ENCODE measurements at regions not wholly inside any gene's neighbourhood (a gene's known extent, or its start where the extent isn't known, plus 50 kb on each side); places are given as distances from the start of the nearest gene placed in this dataset.

DNA sequence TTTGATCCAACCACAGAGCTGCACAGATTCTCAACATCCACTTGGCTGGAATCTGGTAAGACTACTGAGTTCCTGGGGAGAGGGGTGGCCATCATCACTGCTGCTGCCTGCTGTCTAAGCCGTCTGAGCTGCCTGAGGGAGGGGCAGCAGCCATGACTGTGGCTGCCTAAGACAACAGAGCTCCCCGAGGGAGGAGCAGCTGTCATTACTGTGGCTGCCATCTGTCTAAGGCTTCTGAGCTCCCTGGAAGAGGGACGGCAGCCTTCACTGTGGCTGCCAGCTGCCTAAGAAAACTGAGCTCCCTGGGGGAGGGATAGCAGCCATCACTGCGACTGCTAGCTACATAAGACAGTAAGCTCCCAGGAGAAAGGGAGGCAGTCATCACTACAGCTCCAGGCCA lies 584.4 kb downstream of the NR4A2 start:
- DNase-seq = no peak

DNA sequence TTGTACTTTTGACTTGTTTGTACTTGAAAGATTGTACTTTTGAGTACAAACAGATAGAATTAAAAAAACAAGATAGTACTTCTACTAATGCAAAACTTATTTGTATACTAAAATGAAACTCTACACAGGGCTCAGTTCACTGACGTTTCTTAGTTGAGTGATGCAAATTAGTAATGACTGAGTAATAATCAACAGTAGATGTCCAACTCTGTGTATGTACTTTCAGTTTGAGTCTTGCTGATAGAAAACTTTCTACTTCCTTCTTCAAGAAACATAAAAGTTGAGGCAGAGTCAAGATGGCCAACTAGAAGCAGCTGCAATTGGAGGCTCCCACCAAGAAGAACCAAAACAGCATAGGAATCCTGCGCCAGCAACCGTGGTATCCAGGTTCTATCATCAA lies 585.0 kb downstream of the NR4A2 start:
- no peak for DNase-seq

DNA sequence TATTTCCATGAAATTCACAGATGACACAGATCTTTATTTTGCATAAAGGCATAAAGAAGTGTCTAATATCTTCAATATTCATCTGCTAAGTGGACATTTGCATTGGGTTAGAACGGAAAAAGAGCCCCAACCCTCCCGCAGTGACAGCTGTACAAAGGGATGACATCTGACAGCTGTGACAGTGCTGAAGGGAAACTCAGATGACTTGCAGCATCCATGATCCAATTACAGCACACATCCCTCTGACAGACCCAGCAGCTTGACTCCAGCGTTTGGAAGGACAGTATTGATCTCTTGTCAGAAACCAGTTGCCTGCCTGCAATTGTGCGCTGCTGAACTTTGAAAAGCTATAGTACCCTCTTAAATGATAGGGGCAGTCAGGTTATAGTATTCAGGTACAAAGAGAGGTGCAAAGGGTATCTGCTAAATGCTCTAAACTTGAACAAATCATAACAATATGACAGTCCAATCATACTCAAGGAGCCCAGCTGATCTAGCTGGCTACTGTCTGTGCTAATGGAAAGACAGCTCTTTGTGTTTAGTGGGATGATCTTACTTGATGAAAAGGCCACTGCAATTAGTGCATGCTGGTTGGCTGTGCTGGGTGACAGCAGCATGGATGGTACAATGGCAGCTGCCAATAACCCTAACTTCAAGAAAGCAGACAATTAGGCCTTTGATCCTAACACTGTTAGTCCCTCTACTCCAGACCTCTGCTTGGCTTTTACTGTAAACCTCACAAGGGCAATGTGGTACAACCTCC lies 599.2 kb downstream of the NR4A2 start:
- DNase-seq = peak; percentile 66

DNA sequence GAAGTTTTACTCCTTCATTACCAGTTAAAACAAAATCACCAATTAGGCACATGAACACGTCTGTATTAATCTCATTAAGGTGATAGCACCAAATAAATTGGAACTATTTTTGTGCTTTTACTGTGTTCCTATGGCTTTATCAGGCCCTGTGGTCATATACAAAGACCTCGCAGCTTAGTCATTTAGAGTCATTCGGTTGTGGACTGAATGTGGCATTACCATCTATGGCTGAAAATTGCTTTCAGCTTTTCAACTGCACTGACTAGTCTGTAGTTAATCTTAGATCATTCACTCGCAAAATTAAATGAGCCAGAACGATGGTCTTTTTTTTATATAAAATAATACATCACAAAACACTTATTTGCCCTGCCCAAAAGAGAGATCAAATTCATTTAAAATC lies 601.7 kb downstream of the NR4A2 start:
- DNase-seq = no peak

DNA sequence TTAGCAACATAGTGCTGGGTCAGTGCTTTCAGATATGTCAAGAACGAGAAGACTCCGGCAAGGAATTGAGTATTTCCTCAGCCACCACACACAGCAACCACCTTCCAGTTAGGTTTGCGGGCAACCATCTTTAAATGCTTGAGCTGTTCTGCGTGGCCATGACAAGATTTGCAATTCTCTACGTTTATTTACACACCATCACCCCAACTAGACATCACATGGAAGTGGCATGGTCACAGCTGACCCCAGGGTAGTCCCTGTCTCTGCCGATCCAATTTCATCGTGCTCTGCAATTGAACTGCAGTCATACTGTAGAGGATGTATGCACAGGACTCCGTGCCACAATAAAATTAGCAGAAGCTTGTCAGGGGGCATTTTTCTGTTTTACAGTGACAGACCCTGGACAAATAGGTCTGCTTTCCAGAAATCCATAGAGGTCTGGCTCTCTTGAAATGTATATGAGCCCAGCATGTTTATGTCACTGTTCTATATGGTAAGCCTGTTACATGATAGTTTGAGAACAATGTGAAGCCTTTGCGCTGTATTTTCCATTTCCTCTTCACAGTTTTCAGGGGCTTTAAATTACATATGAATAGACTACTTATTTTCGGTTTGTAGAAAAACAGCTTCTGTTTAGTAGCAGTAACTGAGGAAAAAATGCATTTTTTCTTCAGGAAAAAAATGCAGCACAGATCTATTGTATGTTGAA lies 605.2 kb downstream of the NR4A2 start:
- DNase-seq = no peak

DNA sequence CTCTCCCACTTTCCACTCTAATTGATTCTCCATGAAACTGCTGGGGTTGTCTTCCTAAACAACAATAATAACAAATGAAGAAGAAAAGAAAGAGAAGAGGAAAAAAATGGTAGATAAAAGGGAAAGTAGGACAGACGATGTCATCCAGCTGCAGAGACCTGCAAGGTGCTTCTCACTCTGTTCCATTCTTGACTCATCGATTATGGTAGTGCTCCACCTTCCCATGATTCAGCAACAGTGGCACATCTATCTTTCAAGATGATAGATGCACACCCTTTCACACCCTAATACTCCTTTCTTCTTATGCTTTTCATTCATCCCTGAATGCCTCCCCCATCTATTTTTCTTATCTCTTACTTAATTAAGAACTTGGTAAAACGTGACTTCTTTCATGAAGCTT lies 610.2 kb downstream of the NR4A2 start:
- no peak for DNase-seq

DNA sequence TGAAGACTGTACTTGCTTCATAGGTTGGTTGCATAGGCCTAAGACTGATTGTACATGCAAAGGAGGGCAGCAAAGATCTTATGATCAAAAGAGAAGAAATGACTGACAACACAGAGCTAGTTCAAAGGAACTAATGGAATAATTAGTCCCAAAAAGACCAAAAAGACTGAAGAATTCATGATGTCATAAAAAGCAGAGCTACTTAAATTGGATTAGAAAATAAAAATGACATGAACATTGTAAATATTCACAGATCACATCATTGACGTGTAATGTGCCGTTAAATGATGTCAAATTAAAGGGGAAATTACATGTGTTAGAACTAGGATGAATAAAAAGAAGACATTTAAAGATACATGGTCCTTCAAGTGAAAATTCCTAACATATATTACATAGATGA lies 616.8 kb downstream of the NR4A2 start:
- no peak for DNase-seq

DNA sequence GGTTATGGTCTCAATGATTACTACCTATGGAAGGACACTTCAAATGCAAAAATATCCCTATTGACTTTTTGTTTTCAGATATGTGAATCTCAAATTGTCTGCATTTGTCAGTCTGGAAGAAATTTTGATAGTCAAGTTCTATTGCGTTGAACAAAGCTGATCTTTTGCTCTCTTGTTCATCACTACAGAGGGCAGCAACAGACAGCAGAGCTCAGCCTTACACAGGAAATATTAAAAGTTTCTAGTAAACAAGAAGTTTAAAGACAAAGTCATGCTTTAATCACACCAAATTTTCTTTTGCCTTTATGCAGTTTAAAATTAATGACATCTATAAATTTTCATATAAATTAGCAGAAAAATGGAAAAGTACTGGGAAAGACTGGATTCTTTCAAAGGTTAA lies 617.5 kb downstream of the NR4A2 start:
- peak; percentile 39 for DNase-seq

DNA sequence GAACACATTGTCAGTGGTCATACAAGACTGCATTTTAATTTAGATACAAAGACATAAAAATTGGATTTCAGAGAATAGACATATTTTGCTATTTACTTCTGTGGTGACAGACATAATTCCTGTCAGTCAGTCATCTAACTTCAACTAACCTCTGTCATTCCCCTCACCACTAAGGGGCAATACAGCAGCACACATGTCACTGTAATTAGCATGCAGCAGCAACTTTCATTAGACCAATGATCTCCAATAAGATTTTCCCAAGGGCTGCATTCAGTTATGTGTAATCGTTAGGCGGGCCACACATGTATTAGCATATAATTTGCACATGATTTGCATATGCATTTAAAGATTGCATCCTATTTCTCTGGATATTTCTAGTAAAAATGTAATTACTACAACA lies 624.5 kb downstream of the NR4A2 start:
- DNase-seq = no peak

DNA sequence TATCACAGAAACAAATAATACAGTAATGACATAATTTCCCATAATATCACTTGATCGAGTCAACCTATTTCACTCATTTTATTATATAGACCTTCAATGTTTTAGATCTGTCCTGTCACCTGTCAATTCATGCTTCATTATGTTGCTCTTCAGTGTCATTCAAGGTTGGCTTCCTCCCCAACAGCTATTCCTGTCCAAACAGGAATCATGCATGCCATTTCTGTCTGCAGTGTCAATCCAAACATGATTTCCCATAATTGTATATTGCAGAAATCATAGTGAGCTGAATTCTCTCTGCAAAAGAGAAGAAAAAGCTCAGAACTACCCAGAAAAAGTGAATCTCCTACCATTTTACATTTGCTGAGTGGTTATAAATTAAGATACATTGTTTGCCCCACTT lies 628.6 kb downstream of the NR4A2 start:
- DNase-seq = no peak

DNA sequence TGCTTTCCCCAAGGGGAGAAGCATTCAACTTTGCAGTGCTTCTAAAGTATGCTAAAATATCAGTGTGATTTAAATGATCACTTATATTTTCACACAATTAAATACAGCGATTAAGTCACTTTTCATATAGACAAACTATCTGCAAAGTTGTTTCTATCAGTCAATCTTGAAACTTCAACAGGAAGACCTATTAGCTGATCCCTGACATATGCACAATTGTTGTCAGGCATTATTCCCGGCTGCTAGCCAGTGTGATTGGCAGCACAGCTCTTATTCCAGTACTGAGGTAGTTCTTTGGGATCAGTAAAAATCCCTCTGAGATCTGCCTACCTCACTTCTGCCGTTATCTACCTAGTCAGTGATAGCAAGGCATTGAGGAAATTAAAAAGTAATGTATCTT lies 629.5 kb downstream of the NR4A2 start:
- DNase-seq = no peak

DNA sequence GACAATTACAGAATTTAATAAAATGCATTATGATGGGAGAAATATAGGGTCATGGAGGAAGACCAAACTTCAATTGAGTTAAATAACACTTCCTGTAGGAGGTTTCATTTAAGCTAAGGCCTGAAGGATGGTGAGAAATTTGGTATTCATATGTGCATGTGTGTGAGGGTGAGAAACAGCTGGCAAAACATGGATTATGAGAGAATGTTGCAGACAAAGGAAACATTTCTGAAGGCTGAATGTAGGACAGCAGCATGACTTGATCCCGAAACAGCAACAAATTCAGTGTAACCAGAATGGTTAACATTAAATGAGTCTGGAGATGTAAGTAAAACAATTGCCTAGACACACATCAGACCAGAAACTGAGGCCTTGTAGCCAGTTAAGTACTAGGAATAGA lies 630.8 kb downstream of the NR4A2 start:
- DNase-seq = no peak

DNA sequence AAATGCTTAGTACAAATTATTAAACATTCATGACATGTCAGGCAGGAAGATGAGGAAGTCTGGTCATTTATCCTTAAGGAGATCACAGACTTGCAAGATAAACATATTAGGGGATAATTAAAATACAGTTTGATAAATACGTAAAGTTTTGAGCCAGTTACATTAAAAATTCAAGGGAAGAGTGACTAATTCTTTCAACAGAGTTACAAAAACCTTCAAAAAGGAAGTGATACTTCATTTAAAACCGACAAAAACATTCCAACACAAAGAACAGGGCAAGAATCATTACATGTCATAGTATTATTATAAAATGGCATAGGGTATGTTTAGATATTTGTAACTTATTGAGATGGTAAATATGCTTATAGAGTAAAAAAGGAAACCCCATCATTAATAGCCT lies 636.0 kb downstream of the NR4A2 start:
- DNase-seq = no peak

DNA sequence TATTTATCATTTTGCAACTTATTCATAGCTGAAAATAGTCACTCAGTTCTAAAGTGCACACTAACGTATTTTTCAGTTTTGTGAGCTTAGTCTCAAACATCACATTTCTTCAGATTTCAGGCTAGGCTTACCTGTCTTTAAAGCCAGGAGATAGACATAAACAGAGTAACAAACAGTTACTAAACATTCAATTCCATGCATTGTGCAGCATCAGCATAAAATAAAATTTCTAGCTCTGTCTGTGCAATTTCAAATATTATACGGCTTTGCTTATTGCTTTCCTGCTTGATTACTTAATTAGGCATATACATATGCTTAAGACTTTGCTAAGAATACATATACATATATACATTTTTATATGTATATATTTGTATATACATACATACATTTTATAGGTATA lies 637.0 kb downstream of the NR4A2 start:
- no peak for DNase-seq

DNA sequence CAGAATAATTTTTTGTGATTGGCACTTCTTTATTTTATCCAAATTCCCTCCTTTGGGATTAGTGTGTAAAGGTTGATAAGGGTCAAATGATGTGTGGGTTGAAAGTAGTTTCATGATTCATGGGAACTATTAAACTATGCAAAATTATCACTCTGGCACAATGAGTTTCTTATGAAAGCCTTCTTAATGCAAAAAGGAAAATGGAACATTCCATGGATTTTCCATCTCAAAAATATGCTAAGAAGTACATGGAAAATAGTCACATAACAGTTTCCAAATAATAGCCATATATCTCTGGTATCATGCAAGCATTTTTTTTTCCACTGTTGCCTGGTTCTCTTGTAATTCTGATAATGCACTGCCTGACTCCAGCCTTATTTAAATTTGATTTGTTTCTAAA lies 639.7 kb downstream of the NR4A2 start:
- DNase-seq = no peak

DNA sequence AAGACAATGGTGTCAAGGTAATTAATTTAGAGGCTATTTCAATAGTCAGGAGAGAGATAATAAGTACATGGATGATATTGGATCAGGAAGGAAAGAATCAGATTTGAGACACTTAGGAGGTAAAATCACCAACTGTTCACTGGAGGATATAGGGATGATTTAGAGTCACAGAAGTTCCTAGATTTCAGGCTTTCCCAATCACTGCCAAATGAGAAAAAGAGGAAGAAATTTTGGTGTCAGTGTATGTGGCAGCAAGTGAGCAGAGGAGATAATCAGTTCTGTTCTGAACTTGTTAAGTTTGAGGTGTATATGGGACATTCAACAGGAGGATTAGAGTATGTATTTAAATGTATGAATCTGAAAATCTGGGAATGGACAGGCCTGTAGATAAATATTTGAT lies 640.4 kb downstream of the NR4A2 start:
- DNase-seq = no peak

DNA sequence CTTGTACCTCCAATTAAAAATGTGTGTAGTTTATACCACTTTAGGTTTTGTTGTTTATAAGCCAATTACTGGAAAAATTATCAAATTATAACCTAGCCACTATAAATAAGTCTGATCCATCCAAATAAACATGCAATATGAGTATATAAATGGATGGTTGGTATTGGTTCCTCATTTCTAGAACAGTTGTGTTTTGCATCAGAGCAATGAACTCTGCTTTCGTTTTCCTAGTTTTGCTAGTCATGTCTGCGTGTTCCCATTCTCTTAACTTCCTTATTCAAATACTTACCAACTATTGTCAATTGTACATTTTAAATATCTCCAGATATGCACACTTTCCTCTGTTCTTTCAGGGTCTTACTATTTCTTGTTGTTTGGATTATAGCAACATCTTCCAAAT lies 641.7 kb downstream of the NR4A2 start:
- peak; percentile 31 for DNase-seq

DNA sequence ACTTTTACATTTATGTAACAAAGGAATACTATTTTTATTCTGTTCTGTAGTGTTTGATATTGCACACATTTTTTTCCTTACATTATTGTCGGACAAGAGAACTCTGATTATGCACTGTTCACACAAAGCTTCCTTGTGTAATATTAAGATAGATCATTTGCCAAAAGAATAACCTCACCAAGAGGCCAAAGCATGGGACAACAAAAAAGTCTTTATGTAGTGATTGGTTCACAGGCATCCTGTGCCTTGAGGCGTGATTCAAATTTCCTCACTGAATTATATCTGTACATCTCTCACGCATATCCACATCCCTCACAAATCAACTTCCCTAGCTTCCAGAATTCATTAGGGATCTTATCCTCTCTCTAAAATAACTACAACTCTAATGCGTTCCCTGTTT lies 642.7 kb downstream of the NR4A2 start:
- peak; percentile 42 for DNase-seq

DNA sequence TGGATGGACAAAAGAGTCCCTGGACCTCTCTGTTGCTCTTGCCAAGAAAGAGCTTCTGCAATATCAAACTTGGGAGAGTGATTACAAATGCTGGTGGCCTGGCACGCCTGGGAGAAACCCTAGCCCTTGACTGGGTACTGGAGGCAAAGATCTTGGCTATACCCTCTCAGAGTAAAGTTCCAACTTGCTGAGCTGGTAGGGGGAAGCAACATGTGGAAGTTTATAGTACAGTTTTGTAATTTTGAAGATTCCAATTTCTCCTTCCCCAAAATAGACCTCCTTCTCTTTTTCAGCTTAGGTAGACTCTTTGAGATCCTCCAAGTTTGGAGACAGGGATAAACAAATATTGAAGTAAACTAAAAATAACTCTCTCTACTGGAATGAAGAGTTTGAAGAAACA lies 645.3 kb downstream of the NR4A2 start:
- DNase-seq = no peak

DNA sequence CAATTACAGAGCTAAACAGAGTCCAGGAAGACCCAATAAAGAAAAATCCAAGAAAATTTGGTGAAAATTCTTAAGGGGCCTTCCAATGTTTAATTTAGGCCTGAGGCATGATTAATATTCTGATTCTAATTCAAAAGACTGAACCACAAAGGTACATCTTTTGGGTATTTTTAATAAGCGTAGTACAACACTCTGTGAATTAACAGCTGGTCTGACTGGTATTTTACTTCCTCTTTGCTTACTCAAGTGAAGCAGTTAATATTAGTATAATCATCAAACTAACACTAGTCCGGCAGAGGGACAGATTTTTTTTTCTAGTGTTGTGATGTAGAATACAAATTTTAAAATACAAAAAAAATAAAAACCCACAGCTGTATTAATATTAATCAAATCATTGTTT lies 652.9 kb downstream of the NR4A2 start:
- no peak for DNase-seq

DNA sequence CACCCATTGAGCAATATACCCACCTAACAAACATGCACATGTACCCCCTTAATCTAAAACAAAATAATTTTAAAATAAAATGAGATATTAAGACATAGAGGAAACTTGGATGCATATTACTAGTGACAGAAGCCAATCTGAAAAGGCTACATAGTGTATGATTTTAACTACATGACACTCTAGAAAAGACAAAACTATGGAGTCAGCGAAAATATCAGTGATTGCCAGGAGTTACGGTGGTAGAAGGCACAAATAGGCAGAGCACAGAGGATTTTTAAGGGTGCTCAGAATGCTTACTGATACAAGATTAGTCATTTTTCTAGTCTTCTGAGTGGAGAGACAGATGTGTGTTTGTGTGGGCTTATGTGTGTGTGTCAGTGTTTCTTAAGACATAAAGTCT lies 656.6 kb downstream of the NR4A2 start:
- DNase-seq = no peak

DNA sequence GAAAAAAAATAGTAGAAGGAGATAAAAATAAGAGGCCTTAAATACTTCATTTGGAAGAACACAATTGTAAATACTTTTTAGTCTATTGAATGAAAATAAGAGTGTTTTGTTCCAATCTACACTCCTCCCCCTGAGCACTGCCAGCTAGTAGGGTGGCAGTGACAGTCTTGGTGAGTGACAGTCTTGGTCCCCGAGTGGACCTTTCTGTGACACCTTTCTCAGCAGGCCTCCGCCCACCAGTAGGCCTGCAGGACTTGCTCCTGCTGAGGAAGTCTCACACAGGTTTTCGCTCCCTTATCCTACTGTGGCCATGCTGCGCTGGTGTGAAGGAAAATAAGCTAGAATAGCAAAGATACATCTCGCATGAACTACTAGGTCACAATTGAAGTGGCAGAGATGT lies 666.8 kb downstream of the NR4A2 start:
- DNase-seq = no peak

DNA sequence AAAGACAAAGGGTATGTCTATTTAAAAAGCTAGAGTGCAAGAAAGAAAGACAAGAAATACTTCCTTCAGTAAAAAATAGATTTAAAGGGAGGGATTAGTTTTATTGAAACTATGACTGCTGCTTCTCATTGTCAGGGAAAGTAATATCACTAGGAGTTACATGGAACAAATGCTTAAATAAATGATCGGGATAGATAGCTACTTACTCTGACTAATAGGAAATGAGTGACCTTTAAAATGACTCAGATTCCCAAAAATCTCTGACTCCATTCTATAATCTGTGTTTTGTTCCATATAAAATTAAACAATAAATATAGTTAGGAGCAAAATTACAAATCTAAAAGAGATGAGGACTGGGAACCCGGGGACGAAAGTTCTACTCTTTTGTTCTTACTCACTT lies 669.3 kb downstream of the NR4A2 start:
- no peak for DNase-seq

DNA sequence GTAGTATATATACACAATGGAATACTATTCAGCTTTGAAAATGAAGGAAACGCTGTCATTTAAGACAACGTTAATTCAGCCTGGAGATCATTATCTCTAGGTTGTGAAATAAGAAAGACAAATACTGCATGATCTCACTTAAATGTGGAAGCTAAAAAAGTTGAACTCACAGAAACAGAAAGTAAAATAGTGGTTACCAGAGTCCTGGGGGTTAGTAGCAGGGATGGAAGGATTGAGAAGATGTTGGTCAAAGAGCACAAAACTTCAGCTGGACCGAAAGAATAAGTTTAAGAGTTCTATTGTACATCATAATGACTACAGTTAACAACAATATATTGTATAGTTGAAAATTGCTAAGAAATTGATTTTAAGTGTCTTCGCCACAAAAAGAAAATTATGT lies 670.3 kb downstream of the NR4A2 start:
- no peak for DNase-seq

DNA sequence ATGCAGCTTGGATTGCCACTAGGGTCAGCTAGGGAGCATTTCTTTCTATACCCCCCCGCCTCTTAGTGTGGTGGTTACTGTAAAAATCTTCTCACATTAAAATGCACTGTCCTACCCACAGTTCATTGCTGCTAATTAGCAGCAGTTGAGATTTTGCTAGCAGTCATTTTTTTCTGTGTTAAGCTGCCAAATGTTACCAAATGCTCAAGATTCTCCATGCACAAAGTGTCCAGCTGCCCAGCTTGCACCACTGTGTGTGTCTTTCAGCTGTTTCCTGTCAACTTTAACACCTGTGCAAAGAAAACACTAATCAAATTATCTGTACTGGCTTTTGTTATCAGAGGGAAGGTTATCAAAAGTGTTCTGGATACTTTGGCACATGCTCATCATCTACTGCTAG lies 679.3 kb downstream of the NR4A2 start:
- no peak for DNase-seq

All from midbrain (tissue), 1 donor.